GM12872 (cell line): ENCODE measurements at regions not wholly inside any gene's neighbourhood (a gene's known extent, or its start where the extent isn't known, plus 50 kb on each side); places are given as distances from the start of the nearest gene placed in this dataset.

Experiments used
- CTCF ChIP-seq: IDR thresholded peaks from 3 replicates; pipeline ENCODE4 v1.5.1; 2011; ENCODE audit warnings: low read depth, mild to moderate bottlenecking, low read length, moderate library complexity; ENCODE audit not compliant: insufficient read depth

GRCh38 chr3:153349108-153349499 is 187.1 kb downstream of the RAP2B start:
- TF ChIP-seq CTCF, result no peak

- no peak for TF ChIP-seq CTCF
Measured at GRCh38 chr3:153350420-153350819, 188.4 kb downstream of the RAP2B start.

GRCh38 chr3:153354641-153355040 is 192.6 kb downstream of the RAP2B start:
- TF ChIP-seq CTCF, result no peak

GRCh38 chr3:153355559-153355958 is 193.5 kb downstream of the RAP2B start:
- TF ChIP-seq CTCF, result no peak

- TF ChIP-seq CTCF, result no peak
Measured at GRCh38 chr3:153356908-153357307, 194.9 kb downstream of the RAP2B start.

- no peak for TF ChIP-seq CTCF
Measured at GRCh38 chr3:153357436-153357835, 195.4 kb downstream of the RAP2B start.

- no peak for TF ChIP-seq CTCF
Measured at GRCh38 chr3:153369561-153370374, 207.7 kb downstream of the RAP2B start.
